ENCODE measurements at regions not wholly inside any gene's neighbourhood (a gene's known extent, or its start where the extent isn't known, plus 50 kb on each side); places are given as distances from the start of the nearest gene placed in this dataset.

- TF ChIP-seq EZH2phosphoT487 (IDR thresholded peaks at IDR 0.05; ENCODE audit: low read length): no peak
- no peak for TF ChIP-seq EZH2 (optimal IDR thresholded peaks at IDR 0.05; ENCODE audit: low read depth, low read length)
- no peak for TF ChIP-seq CTCF (IDR thresholded peaks at IDR 0.05; ENCODE audit: low read length)
- H3K9me2 ChIP-seq (replicated peaks; ENCODE audit: insufficient read depth, low read length): no peaks in the 10 kb centered on the region
- no peaks in the 10 kb centered on the region for H3K4me1 ChIP-seq (ENCODE audit: low read length)
- H3K4me3 ChIP-seq (ENCODE audit: low read length): no peak overlapping the region
- H3K9me3 ChIP-seq (replicated peaks; ENCODE audit: insufficient read depth, low read length): no peaks in the 10 kb centered on the region
- no peak for DNase-seq
- H4K20me1 ChIP-seq (ENCODE audit: insufficient read depth, low read length): no peaks in the 10 kb centered on the region
- H3F3A ChIP-seq (ENCODE audit: insufficient read depth, low read length): no peaks in the 10 kb centered on the region
- H3K79me2 ChIP-seq (ENCODE audit: low read length): no peaks in the 10 kb centered on the region
- no peak overlapping the region for H3K27ac ChIP-seq (ENCODE audit: low read length)
- no peaks in the 10 kb centered on the region for H3K36me3 ChIP-seq (replicated peaks; ENCODE audit: insufficient read depth, low read length)
- H3K9ac ChIP-seq (ENCODE audit: low read length): no peak overlapping the region
- H2AFZ ChIP-seq (ENCODE audit: low read length): no peak overlapping the region
- no peaks in the 10 kb centered on the region for H3K27me3 ChIP-seq (replicated peaks; ENCODE audit: insufficient read depth, low read length)
- no peak overlapping the region for H3K4me2 ChIP-seq (ENCODE audit: low read depth, low read length)
Observed at GRCh38 chr6:141259807-141260206, 872.9 kb upstream of the GJE1 start.

DNA sequence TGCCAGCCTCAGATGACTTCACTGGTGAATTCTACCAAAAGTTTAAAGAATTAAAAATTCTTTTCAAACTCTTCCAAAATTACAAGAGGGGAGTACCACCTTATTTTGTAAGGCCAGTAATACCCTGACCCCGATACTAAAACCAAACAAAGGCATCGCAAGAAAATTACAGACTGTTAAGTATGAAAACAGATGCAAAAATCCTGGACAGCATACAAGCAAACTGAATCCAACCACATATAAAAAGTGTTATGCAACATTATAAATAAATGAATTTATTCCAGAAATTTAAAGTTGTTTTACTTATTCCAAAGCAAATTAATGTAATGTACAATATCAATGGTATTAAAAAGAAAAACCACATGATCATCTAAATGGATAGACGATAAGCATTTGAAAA is 873.6 kb upstream of the GJE1 start:
- H3K9ac ChIP-seq (ENCODE audit: low read length): no peak overlapping the region
- no peak overlapping the region for H3K4me3 ChIP-seq (ENCODE audit: low read length)
- H3K27me3 ChIP-seq (replicated peaks; ENCODE audit: insufficient read depth, low read length): no peaks in the 10 kb centered on the region
- H3F3A ChIP-seq (ENCODE audit: insufficient read depth, low read length): no peaks in the 10 kb centered on the region
- H3K9me2 ChIP-seq (replicated peaks; ENCODE audit: insufficient read depth, low read length): no peaks in the 10 kb centered on the region
- no peak overlapping the region for H3K4me2 ChIP-seq (ENCODE audit: low read depth, low read length)
- TF ChIP-seq EZH2phosphoT487 (IDR thresholded peaks at IDR 0.05; ENCODE audit: low read length): no peak
- TF ChIP-seq CTCF (IDR thresholded peaks at IDR 0.05; ENCODE audit: low read length): no peak
- no peaks in the 10 kb centered on the region for H4K20me1 ChIP-seq (ENCODE audit: insufficient read depth, low read length)
- DNase-seq: no peak
- no peak overlapping the region for H3K27ac ChIP-seq (ENCODE audit: low read length)
- no peaks in the 10 kb centered on the region for H3K9me3 ChIP-seq (replicated peaks; ENCODE audit: insufficient read depth, low read length)
- H2AFZ ChIP-seq (ENCODE audit: low read length): no peak overlapping the region
- H3K36me3 ChIP-seq (replicated peaks; ENCODE audit: insufficient read depth, low read length): no peaks in the 10 kb centered on the region
- H3K79me2 ChIP-seq (ENCODE audit: low read length): no peaks in the 10 kb centered on the region
- H3K4me1 ChIP-seq (ENCODE audit: low read length): no peaks in the 10 kb centered on the region

DNA sequence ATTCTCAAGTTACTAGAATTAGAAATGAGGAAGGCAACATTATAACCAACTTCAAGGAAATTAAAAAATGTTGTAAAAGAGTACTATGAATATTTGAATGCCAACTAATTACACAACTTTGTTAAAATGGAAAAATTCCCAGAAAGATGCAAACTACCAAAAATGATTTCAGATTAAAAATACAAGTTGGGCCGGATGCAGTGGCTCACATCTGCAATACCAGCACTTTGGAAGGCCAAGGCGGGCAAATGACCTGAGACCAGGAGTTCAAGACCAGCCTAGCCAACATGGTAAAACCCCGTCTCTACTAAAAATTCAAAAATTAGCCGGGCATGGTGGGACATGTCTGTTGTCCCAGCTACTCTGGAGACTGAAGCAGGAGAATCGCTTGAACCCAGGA is 874.2 kb upstream of the GJE1 start:
- no peak overlapping the region for H3K27ac ChIP-seq (ENCODE audit: low read length)
- no peaks in the 10 kb centered on the region for H3F3A ChIP-seq (ENCODE audit: insufficient read depth, low read length)
- no peak overlapping the region for H2AFZ ChIP-seq (ENCODE audit: low read length)
- no peaks in the 10 kb centered on the region for H4K20me1 ChIP-seq (ENCODE audit: insufficient read depth, low read length)
- no peaks in the 10 kb centered on the region for H3K79me2 ChIP-seq (ENCODE audit: low read length)
- H3K27me3 ChIP-seq (replicated peaks; ENCODE audit: insufficient read depth, low read length): no peaks in the 10 kb centered on the region
- no peak for TF ChIP-seq CTCF (IDR thresholded peaks at IDR 0.05; ENCODE audit: low read length)
- no peaks in the 10 kb centered on the region for H3K36me3 ChIP-seq (replicated peaks; ENCODE audit: insufficient read depth, low read length)
- no peak overlapping the region for H3K4me3 ChIP-seq (ENCODE audit: low read length)
- no peak overlapping the region for H3K9ac ChIP-seq (ENCODE audit: low read length)
- H3K4me2 ChIP-seq (ENCODE audit: low read depth, low read length): no peak overlapping the region
- H3K9me3 ChIP-seq (replicated peaks; ENCODE audit: insufficient read depth, low read length): no peaks in the 10 kb centered on the region
- no peaks in the 10 kb centered on the region for H3K9me2 ChIP-seq (replicated peaks; ENCODE audit: insufficient read depth, low read length)
- H3K4me1 ChIP-seq (ENCODE audit: low read length): no peaks in the 10 kb centered on the region
- DNase-seq: no peak

GRCh38 chr6:141254336-141254735 is 878.4 kb upstream of the GJE1 start:
- no peaks in the 10 kb centered on the region for H3K9me2 ChIP-seq (replicated peaks; ENCODE audit: insufficient read depth, low read length)
- no peak overlapping the region for H2AFZ ChIP-seq (ENCODE audit: low read length)
- no peak overlapping the region for H3K9ac ChIP-seq (ENCODE audit: low read length)
- H3K9me3 ChIP-seq (replicated peaks; ENCODE audit: insufficient read depth, low read length): no peaks in the 10 kb centered on the region
- DNase-seq: no peak
- H3K79me2 ChIP-seq (ENCODE audit: low read length): no peaks in the 10 kb centered on the region
- H4K20me1 ChIP-seq (ENCODE audit: insufficient read depth, low read length): no peaks in the 10 kb centered on the region
- H3K36me3 ChIP-seq (replicated peaks; ENCODE audit: insufficient read depth, low read length): no peaks in the 10 kb centered on the region
- no peak overlapping the region for H3K4me2 ChIP-seq (ENCODE audit: low read depth, low read length)
- TF ChIP-seq CTCF (IDR thresholded peaks at IDR 0.05; ENCODE audit: low read length) (no peak), EZH2 (optimal IDR thresholded peaks at IDR 0.05; ENCODE audit: low read depth, low read length) (no peak), EZH2phosphoT487 (IDR thresholded peaks at IDR 0.05; ENCODE audit: low read length) (no peak)
- peaks cover 3% of the 10 kb centered on the region; the same call in 1 of the 2 replicates for H3K4me1 ChIP-seq (ENCODE audit: low read length)
- H3K27ac ChIP-seq (ENCODE audit: low read length): no peak overlapping the region
- no peaks in the 10 kb centered on the region for H3K27me3 ChIP-seq (replicated peaks; ENCODE audit: insufficient read depth, low read length)
- H3K4me3 ChIP-seq (ENCODE audit: low read length): no peak overlapping the region
- H3F3A ChIP-seq (ENCODE audit: insufficient read depth, low read length): no peaks in the 10 kb centered on the region
